K562 (cell line): ENCODE measurements at regions not wholly inside any gene's neighbourhood (a gene's known extent, or its start where the extent isn't known, plus 50 kb on each side); places are given as distances from the start of the nearest gene placed in this dataset.

Source experiments
- ATAC-seq: fragments of 200-7000 bp; cut with Tn5 transposase; 3 replicates; pipeline ENCODE4 v1.9.1; 2020; ENCODE audit warnings: moderate library complexity
- BruUV-seq: library from RNA; stranded (reverse); fragments of 400-500 nt; replicated peaks from 2 replicates; lab custom pipeline; 2021; lab: Mats Ljungman, UMichigan
- CTCF ChIA-PET: fragments of 300-600 bp; formaldehyde crosslinking; extraction: SDS; loops from one replicate; lab custom pipeline; 2021; ENCODE audit warnings: low intra/inter-chr PET ratio; lab: Yijun Ruan, JAX
- POLR2A ChIA-PET: fragments of 300-600, 350-650 bp; sonication (Branson Sonifier 250); formaldehyde crosslinking; extraction: SDS; loops from one replicate; lab custom pipeline; 2021; ENCODE audit warnings: antibody characterized with exemption, inconsistent platforms; lab: Yijun Ruan, JAX
- DNase-seq, 4 experiments: peaks; one replicate each; pipeline versions ENCODE4 v3.0.0 to v3.0.0-alpha.2; 2011 to 2018; ENCODE audit warnings: low spot score in 3 of 4, mixed read lengths in 3 of 4; ENCODE audit errors: extremely low read depth in 1 of 4
- FAIRE-seq: peaks from 2 replicates; lab custom pipeline; 2011; peaks lifted over from hg19 to GRCh38; lab: Jason Lieb, UNC
- H2AFZ ChIP-seq: 2 replicates; pipeline ENCODE4 v1.6.0; 2011; ENCODE audit warnings: low read depth, low read length, control low read depth, inconsistent platforms
- H3K27ac ChIP-seq: fragments of 200-600 bp; 3 replicates; pipeline ENCODE4 v1.8.0; 2011; ENCODE audit warnings: low read depth, mild to moderate bottlenecking, control low read depth, inconsistent platforms, low read length, moderate library complexity, mixed read lengths; ENCODE audit errors: extremely low read depth
- H3K27me3 ChIP-seq, 2 experiments: fragments of 300-600 bp in 1 of 2; 2 replicates in 1 of 2; 3 replicates in 1 of 2; pipeline versions ENCODE4 v1.6.0 to v1.8.0; 2011; ENCODE audit warnings: inconsistent platforms in 2 of 2, low read length in 2 of 2, mild to moderate bottlenecking in 1 of 2, mixed read lengths in 1 of 2, moderate library complexity in 1 of 2; ENCODE audit not compliant: control insufficient read depth in 2 of 2, insufficient read depth in 2 of 2
- H3K36me3 ChIP-seq: fragments of 300-600 bp; 3 replicates; pipeline ENCODE4 v1.8.0; 2011; ENCODE audit warnings: mild to moderate bottlenecking, low read length, inconsistent platforms; ENCODE audit not compliant: control insufficient read depth, insufficient read depth
- H3K4me1 ChIP-seq, 2 experiments: fragments of 200-600 bp in 1 of 2; replicated peaks in 1 of 2; 2 replicates in 1 of 2; 3 replicates in 1 of 2; pipeline versions ENCODE4 v1.5.1 to v1.8.0; 2011; ENCODE audit warnings: inconsistent platforms in 2 of 2, low read length in 2 of 2, mild to moderate bottlenecking in 1 of 2, mixed read lengths in 1 of 2, moderate library complexity in 1 of 2; ENCODE audit not compliant: control insufficient read depth in 2 of 2, insufficient read depth in 2 of 2
- H3K4me2 ChIP-seq: 2 replicates; pipeline ENCODE4 v1.6.1; 2011; ENCODE audit warnings: low read length, control low read depth, inconsistent platforms, mixed read lengths; ENCODE audit not compliant: insufficient read depth
- H3K4me3 ChIP-seq: fragments of 200-600 bp; sonication (generic), shearing (Covaris generic); 2 replicates; pipeline ENCODE4 v1.5.1; 2016; ENCODE audit warnings: control low read depth, inconsistent platforms
- H3K79me2 ChIP-seq: fragments of 200-600 bp; 3 replicates; pipeline ENCODE4 v1.8.0; 2011; ENCODE audit warnings: low read length, inconsistent platforms; ENCODE audit not compliant: control insufficient read depth, insufficient read depth
- H3K9ac ChIP-seq, 2 experiments: 2 replicates each; pipeline versions ENCODE4 v1.6.0 to v1.6.1; 2011; ENCODE audit warnings: low read depth in 2 of 2, low read length in 2 of 2, control low read depth in 1 of 2, inconsistent platforms in 1 of 2, mild to moderate bottlenecking in 1 of 2, mixed read lengths in 1 of 2; ENCODE audit not compliant: insufficient read depth in 1 of 2
- H3K9me1 ChIP-seq: one replicate; pipeline ENCODE4 v1.6.0; 2011; ENCODE audit warnings: inconsistent platforms, mild to moderate bottlenecking, low read length, moderate library complexity; ENCODE audit not compliant: control insufficient read depth, insufficient read depth
- H3K9me3 ChIP-seq: replicated peaks from 2 replicates; pipeline ENCODE4 v1.5.1; 2011; ENCODE audit warnings: low read depth, low read length, inconsistent platforms; ENCODE audit not compliant: control insufficient read depth, insufficient read depth
- H4K20me1 ChIP-seq: replicated peaks from 2 replicates; pipeline ENCODE4 v1.6.1; 2011; ENCODE audit warnings: low read length, inconsistent platforms, mixed read lengths; ENCODE audit not compliant: control insufficient read depth, insufficient read depth
- CSDE1 ChIP-seq, 2 experiments: fragments of 450-650 bp; IDR thresholded peaks; 2 replicates each; pipeline ENCODE4 v1.6.1; 2016; ENCODE audit warnings: mild to moderate bottlenecking in 1 of 2
- SP2 ChIP-seq: IDR thresholded peaks from 2 replicates; pipeline ENCODE4 v1.6.1; 2011; ENCODE audit warnings: mild to moderate bottlenecking, low read depth, low read length, moderate library complexity; ENCODE audit not compliant: poor library complexity, severe bottlenecking; ENCODE audit errors: extremely low read depth
- ZNF639 ChIP-seq, 2 experiments: fragments of 200-800 bp in 1 of 2; sonication (Bioruptor generic) in 1 of 2; sonication (generic) in 1 of 2; formaldehyde crosslinking in 1 of 2; IDR thresholded peaks in 1 of 2; conservative IDR thresholded peaks in 1 of 2; 2 replicates each; pipeline versions ENCODE4 v1.5.0 to v1.6.1; 2016 to 2020; ENCODE audit warnings: missing compliant biosample characterization in 1 of 2, missing genetic modification characterization in 1 of 2, missing genetic modification reagents in 1 of 2
- WGBS: fragments of 100-300 bp; shearing (Covaris generic); methylation state at CpG from one replicate; pipeline ENCODE4 v1.1.6; 2016; ENCODE audit warnings: low coverage, mixed read lengths; ENCODE audit not compliant: insufficient coverage; ENCODE audit errors: missing lambda C conversion rate; 5-methylcytosine and 5-hydroxymethylcytosine counted together
- in situ Hi-C: fragments of 300-500 bp; cut with MboI; formaldehyde crosslinking; loops from 4 replicates; pipeline ENCODE4 v1.15.0; 2018; ENCODE audit warnings: inconsistent platforms, mixed read lengths
- intact Hi-C: fragments of 100-400 bp; cut with micrococcal nuclease; formaldehyde crosslinking; loops from 2 replicates; pipeline ENCODE4 v1.14.2; 2022
- TF ChIP-seq, protein P1 (sequence below), 2 experiments: IDR thresholded peaks in 1 of 2; conservative IDR thresholded peaks in 1 of 2; 2 replicates each; pipeline ENCODE4 v1.6.1; 2016; ENCODE audit warnings: low read depth in 2 of 2, mild to moderate bottlenecking in 1 of 2, missing compliant biosample characterization in 1 of 2, missing genetic modification characterization in 1 of 2, moderate library complexity in 1 of 2

DNA sequence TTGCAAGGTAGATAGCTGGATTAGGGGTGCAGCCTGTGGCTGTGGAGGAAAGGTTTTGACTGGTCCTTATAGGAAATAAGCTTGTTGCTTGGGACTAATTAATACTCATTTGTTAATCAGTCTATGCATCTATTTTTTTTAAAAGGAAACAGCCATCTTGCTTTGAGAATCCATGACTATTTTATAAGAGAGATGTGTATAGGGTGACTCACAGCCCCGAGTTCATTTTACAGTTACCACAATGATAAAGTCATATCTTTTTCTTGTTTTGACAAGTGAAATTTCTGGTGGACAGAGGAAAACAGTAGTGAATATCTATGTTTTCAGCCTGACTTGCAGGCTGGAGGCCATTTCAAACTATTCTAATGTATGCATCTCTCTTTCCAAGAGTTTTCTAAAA, 193.5 kb upstream of the CCDC68 start (continued):
- TF ChIP-seq ZNF639 (CRISPR knock-in tag; conservative IDR thresholded peaks at IDR 0.05 in 1 of 2, IDR thresholded peaks at IDR 0.05 in 1 of 2): 0 out of 4 replicates have a peak, but pooled peaks of 1 of the 2 experiments have one; percentile 34

- Histone ChIP-seq H3K36me3 (no peaks in the 10 kb centered on the region), H3K9ac (no peak overlapping the region), H3K79me2 (no peaks in the 10 kb centered on the region), H3K4me1 (no peaks in the 10 kb centered on the region), H2AFZ (no peak overlapping the region), H3K4me3 (no peak overlapping the region), H3K27me3 (no peaks in the 10 kb centered on the region), H3K27ac (no peak overlapping the region), H3K9me1 (no peaks in the 10 kb centered on the region), H3K9me3 (no peaks in the 10 kb centered on the region), H3K4me2 (no peak overlapping the region), H4K20me1 (no peaks in the 10 kb centered on the region)
- no peak for FAIRE-seq
- no peak for ATAC-seq
- CTCF ChIA-PET: no interaction called here
- no TSS peak for BruUV-seq
- in situ Hi-C loops (no loop called here), intact Hi-C loops (no loop called here)
- POLR2A ChIA-PET: no interaction called here
- 0% methylated on average over 6 of the region's 6 CpGs for WGBS
- TF ChIP-seq SP2: no peak
- TF ChIP-seq CSDE1 (IDR thresholded peaks at IDR 0.05): no peak
- TF ChIP-seq, protein P1, sequence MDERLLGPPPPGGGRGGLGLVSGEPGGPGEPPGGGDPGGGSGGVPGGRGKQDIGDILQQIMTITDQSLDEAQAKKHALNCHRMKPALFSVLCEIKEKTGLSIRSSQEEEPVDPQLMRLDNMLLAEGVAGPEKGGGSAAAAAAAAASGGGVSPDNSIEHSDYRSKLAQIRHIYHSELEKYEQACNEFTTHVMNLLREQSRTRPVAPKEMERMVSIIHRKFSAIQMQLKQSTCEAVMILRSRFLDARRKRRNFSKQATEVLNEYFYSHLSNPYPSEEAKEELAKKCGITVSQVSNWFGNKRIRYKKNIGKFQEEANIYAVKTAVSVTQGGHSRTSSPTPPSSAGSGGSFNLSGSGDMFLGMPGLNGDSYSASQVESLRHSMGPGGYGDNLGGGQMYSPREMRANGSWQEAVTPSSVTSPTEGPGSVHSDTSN (CRISPR knock-in tag; IDR thresholded peaks at IDR 0.05; ENCODE audit: low read depth): no peak
- TF ChIP-seq, protein P1 (tag; conservative IDR thresholded peaks at IDR 0.05; ENCODE audit: low read depth): peak; percentile 84
- no peak for DNase-seq
Observed at GRCh38 chr18:55149994-55150393, 190.7 kb upstream of the CCDC68 start.
